Left ventricle myocardium inferior (tissue), 1 donor: ENCODE measurements at regions not wholly inside any gene's neighbourhood (a gene's known extent, or its start where the extent isn't known, plus 50 kb on each side); places are given as distances from the start of the nearest gene placed in this dataset.
A peak's percentile ranks its signal among the peaks of the same experiment; 100 is the strongest.

Experiments used
- DNase-seq: peaks from one replicate; pipeline ENCODE4 v3.0.0-alpha.2; 2020
- H3K27ac ChIP-seq: fragments of 200-600 bp; replicated peaks from 2 replicates; pipeline ENCODE4 v1.8.0; 2021
- H3K27me3 ChIP-seq: fragments of 200-600 bp; 2 replicates; pipeline ENCODE4 v1.8.0; 2021; ENCODE audit warnings: low read depth
- H3K36me3 ChIP-seq: fragments of 200-600 bp; 2 replicates; pipeline ENCODE4 v1.8.0; 2021
- H3K4me1 ChIP-seq: fragments of 200-600 bp; 2 replicates; pipeline ENCODE4 v1.8.0; 2021
- H3K4me3 ChIP-seq: fragments of 200-600 bp; 2 replicates; pipeline ENCODE4 v1.8.0; 2021; ENCODE audit warnings: mild to moderate bottlenecking, moderate library complexity
- H3K9me3 ChIP-seq: fragments of 200-600 bp; replicated peaks from 2 replicates; pipeline ENCODE4 v1.8.0; 2021
- intact Hi-C: fragments of 100-400 bp; cut with micrococcal nuclease; formaldehyde crosslinking; loops from one replicate; pipeline ENCODE4 v1.11.0; 2022
- TF ChIP-seq, protein P1 (sequence below): fragments of 200-600 bp; IDR thresholded peaks from 2 replicates; pipeline ENCODE4 v1.8.0; 2021; ENCODE audit warnings: antibody characterized with exemption, mild to moderate bottlenecking, borderline replicate concordance
- donor health status: DM: no; HTN: yes; CAD: no; lungs with severe emphysema.

DNA sequence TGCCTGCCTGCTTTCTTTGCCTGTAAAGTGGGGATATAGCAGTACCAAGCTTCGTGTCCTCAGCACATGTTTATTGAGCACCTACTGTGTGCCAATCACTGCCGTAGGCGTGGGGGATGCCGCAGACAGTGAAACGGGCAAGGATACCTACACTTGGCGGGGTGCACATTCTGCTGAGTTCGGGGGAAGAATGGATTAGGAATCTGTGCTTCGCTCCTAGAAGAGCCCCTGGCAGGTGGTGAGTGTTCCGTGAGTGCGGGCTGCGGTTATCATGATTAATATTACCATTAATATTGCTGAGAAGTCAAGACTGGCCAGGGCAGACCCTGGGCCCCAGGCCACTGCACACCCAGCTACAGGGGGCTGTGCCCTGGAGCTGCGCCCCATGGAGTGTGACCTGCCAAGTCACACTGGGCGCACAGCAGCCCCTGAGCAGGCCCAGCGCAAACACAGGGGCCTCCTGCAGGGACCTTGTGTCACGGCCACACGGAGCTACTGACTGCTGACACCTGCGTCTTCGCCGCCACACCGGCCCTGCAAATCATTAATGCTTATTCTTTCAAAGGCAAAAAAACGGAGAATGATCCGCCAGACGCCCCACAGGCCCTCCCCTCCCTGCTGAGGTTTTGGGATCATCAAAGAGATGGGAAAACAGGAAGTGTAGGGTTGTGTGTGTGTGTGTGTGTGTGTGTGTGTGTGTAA is 213.4 kb upstream of the GSE1 start:
- Histone ChIP-seq H3K27me3 (no peaks in the 10 kb centered on the region), H3K9me3 (no peaks in the 10 kb centered on the region), H3K4me1 (peaks cover 37% of the 10 kb centered on the region), H3K4me3 (no peak overlapping the region), H3K36me3 (no peaks in the 10 kb centered on the region), H3K27ac (no peak overlapping the region)
- TF ChIP-seq, protein P1, sequence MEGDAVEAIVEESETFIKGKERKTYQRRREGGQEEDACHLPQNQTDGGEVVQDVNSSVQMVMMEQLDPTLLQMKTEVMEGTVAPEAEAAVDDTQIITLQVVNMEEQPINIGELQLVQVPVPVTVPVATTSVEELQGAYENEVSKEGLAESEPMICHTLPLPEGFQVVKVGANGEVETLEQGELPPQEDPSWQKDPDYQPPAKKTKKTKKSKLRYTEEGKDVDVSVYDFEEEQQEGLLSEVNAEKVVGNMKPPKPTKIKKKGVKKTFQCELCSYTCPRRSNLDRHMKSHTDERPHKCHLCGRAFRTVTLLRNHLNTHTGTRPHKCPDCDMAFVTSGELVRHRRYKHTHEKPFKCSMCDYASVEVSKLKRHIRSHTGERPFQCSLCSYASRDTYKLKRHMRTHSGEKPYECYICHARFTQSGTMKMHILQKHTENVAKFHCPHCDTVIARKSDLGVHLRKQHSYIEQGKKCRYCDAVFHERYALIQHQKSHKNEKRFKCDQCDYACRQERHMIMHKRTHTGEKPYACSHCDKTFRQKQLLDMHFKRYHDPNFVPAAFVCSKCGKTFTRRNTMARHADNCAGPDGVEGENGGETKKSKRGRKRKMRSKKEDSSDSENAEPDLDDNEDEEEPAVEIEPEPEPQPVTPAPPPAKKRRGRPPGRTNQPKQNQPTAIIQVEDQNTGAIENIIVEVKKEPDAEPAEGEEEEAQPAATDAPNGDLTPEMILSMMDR, result no peak
- intact Hi-C loops, result no loop called here
- DNase-seq, result peak; percentile 7

DNA sequence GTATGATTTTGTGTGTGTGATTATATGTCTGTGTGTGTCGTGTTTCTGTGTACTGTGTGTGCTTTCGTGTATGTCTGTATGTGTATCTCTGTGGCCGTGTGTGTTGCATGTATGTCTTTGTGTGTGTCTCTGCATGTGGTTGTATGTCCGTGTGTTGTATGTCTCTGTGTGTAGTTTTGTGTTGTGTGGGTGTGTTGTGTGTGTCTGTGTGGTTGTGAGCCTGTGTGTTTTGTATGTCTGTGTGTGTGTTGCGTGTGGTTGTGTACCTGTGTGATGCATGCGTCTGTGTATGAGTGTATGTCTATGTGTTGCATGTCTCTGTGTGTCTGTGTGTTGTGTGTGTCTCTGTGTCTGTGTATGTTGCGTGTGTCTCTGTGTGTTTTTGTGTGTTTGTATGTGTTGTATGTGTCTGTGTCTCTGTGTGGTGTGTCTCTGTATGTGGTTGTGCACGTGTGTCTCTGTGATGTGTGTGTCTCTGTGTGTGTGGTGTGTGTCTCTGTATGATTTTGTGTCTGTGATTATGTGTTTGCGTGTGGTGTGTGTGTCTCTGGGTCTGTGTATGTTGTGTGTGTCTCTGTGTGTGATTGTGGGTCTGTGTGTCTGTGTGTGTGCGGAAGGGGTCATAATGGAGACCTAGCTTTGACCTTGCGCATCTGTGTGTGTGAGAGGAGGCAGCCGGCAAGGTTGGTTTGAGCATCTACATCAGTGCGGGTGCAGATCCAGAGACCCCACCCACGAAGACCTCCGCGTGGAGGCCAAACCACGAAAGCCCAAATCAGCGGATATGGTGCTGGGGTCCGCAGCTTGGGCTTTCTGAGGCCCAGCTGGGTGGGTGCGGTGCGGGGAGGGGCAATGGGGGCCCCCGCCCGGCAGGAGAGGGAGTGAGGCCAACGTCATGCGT is 212.6 kb upstream of the GSE1 start:
- Histone ChIP-seq H3K27ac (no peak overlapping the region), H3K9me3 (no peaks in the 10 kb centered on the region), H3K27me3 (no peaks in the 10 kb centered on the region), H3K4me3 (no peak overlapping the region), H3K4me1 (peaks cover 29% of the 10 kb centered on the region), H3K36me3 (no peaks in the 10 kb centered on the region)
- intact Hi-C loops, result no loop called here
- TF ChIP-seq, protein P1, result no peak
- DNase-seq, result peak; percentile 3

DNA sequence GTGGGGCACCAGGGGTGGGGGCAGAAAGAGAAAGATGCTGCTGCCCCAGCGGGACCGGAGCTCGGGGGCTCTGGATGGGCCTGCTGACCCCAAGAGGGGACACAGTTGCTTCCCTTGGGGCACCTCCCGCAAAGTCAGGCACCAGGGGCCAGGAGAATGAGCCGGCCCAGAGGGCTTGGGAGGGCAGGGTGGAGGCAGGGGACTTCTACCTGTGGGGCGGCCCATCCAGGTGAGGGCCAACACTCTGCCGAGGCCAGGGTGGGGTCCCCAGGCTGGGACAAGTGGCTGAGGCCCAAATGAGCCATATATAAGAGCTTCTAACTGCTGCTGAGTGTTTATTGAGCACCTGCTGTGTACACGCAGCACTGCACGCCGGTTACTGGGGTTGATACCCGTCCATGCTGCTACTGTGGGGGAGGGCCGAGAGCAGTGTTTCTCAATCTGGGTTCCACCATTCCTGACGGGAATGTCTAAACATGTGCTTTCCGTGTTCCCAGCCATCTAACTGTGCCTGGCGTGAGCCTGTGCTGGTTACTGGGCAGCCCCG is 211.7 kb upstream of the GSE1 start:
- Histone ChIP-seq H3K9me3 (no peaks in the 10 kb centered on the region), H3K27me3 (no peaks in the 10 kb centered on the region), H3K27ac (no peak overlapping the region), H3K36me3 (no peaks in the 10 kb centered on the region), H3K4me3 (no peak overlapping the region), H3K4me1 (peaks cover 20% of the 10 kb centered on the region)
- intact Hi-C loops, result no loop called here
- DNase-seq, result peak; percentile 5
- TF ChIP-seq, protein P1, result no peak

DNA sequence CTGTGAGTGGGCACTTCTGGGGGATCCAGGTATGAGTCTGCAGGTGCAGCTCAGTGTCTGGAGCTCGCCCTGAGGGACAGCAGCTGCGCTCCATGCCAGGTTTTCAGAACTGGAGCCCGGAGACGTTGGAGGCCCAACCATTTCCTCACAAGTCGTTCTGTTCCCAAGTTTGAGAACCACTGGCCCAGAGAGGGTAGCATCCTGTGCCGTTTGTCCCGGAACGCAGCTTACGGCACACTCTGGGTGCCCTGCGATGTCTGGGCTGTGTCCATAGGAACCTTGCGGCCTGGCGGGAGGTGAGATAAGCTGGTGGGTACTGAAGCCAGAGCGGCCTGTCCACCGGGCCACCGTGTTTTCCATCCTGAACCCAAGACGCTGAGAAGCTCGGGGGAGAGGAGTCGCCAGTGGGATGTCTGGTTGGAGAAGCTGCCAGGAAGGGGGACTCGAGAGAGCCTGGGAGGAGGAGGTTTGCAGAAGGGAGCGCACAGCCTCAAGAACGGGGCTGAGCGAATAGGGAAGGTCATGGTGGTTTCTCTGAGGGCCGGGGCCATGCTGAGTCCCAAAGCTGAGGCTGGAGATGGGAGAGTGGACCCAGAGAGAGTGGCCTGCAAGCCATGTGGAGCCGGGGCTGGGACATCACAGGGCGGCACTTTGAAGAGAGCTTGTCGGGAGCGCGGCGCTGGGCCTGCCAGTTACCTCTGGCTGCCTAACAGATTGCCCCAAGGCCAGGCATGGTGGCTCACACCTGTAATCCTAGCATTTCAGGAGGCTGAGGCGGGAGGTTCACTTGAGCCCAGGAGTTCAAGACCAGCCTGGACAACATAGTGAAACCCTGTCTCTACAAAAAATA is 211.0 kb upstream of the GSE1 start:
- intact Hi-C loops, result no loop called here
- Histone ChIP-seq H3K4me1 (peaks cover 17% of the 10 kb centered on the region), H3K36me3 (no peaks in the 10 kb centered on the region), H3K27me3 (no peaks in the 10 kb centered on the region), H3K4me3 (no peak overlapping the region), H3K27ac (no peak overlapping the region), H3K9me3 (no peaks in the 10 kb centered on the region)
- TF ChIP-seq, protein P1, result no peak
- peak; percentile 12 for DNase-seq
